ENCODE measurements at regions not wholly inside any gene's neighbourhood (a gene's known extent, or its start where the extent isn't known, plus 50 kb on each side); places are given as distances from the start of the nearest gene placed in this dataset.

GRCh38 chr5:143642791-143643190 is 169.2 kb upstream of the HMHB1 start (continued):
- no peak for TF ChIP-seq JUNB (CRISPR knock-in tag; conservative IDR thresholded peaks at IDR 0.05)
- no peak for TF ChIP-seq THRAP3 (IDR thresholded peaks at IDR 0.05; ENCODE audit: borderline replicate concordance)
- no peak for TF ChIP-seq PPARD (CRISPR knock-in tag; IDR thresholded peaks at IDR 0.05)
- TF ChIP-seq ZNF717 (CRISPR knock-in tag; IDR thresholded peaks at IDR 0.05) = no peak
- TF ChIP-seq ZNF311 (CRISPR knock-in tag; IDR thresholded peaks at IDR 0.05) = no peak
- TF ChIP-seq CTBP1 (IDR thresholded peaks at IDR 0.05; ENCODE audit: borderline replicate concordance) = no peak
- no peak for TF ChIP-seq ARNT (IDR thresholded peaks at IDR 0.05)
- no peak for TF ChIP-seq ZBTB7A (IDR thresholded peaks at IDR 0.05; ENCODE audit: borderline replicate concordance, control insufficient read depth, low read depth, low read length)
- TF ChIP-seq NR0B1 (IDR thresholded peaks at IDR 0.05; ENCODE audit: partially characterized antibody) = no peak
- TF ChIP-seq ZNF347 (CRISPR knock-in tag; IDR thresholded peaks at IDR 0.05; ENCODE audit: low read depth) = no peak

DNA sequence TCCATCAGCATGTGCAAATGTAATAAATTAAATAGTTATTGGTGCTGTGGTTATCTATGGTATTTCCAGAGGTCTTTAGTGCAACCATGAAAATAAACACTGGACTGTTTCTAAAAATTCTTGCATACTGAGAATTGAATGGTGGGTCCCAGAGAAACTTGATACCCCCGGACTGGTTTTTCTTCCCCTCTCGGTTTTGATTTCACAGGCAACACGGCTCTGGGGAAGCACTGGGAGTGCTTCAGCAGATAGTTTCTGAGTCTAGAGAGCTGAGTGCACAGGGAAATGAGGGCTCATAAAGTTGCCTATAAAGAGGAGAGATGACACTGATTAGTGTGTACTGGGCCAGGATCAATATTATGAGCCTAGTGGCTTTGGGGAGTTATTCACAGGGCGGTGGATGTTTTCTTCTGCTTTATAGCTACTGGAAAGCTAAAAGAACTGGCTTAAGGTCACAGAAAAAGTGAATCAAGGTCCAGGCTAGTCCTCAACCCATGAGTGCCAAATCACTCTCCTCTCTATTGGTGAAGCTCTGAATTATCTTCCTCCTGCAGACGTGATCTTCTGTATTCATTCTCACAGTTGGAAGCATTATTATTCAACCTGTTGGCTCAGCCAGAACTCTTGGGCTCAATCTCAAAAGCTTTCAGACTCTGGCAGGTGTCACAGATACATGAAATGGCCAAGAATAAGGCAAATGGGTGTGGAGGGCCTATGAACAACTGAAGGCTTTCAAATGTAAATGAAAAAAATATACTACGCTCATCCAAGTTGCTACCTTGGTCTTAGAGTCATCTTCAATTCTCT is 170.2 kb upstream of the HMHB1 start:
- ATAC-seq (no peak), DNase-seq (ENCODE audit: extremely low read depth in 1 of 4, low spot score in 3 of 4) (no peak), FAIRE-seq (no peak)
- Histone ChIP-seq H3K27ac (ENCODE audit: extremely low read depth, low read depth, low read length) (no peak overlapping the region), H3K79me2 (ENCODE audit: control insufficient read depth, insufficient read depth, low read length) (no peaks in the 10 kb centered on the region), H3K4me3 (no peak overlapping the region), H2AFZ (ENCODE audit: low read depth, low read length) (no peak overlapping the region), H3K4me2 (ENCODE audit: insufficient read depth, low read length) (no peak overlapping the region), H3K27me3 (ENCODE audit: control insufficient read depth in 2 of 2, insufficient read depth in 2 of 2, low read length in 2 of 2) (no peaks in the 10 kb centered on the region), H3K9me3 (replicated peaks; ENCODE audit: control insufficient read depth, insufficient read depth, low read depth, low read length) (no peaks in the 10 kb centered on the region), H3K4me1 (replicated peaks in 1 of 2; ENCODE audit: control insufficient read depth in 2 of 2, insufficient read depth in 2 of 2, low read length in 2 of 2) (no peaks in the 10 kb centered on the region), H3K36me3 (ENCODE audit: control insufficient read depth, insufficient read depth, low read length) (no peaks in the 10 kb centered on the region), H3K9ac (ENCODE audit: insufficient read depth in 1 of 2, low read depth in 2 of 2, low read length in 2 of 2) (no peak overlapping the region), H3K9me1 (ENCODE audit: control insufficient read depth, insufficient read depth, low read length) (no peaks in the 10 kb centered on the region), H4K20me1 (replicated peaks; ENCODE audit: control insufficient read depth, insufficient read depth, low read length) (no peaks in the 10 kb centered on the region)
- ChIA-PET CTCF (ENCODE audit: low intra/inter-chr PET ratio) (no interaction called here), POLR2A (no interaction called here)
- 0% methylated on average over 6 of the region's 6 CpGs for WGBS (ENCODE audit: insufficient coverage, low coverage, missing lambda C conversion rate)
- intact Hi-C loops (cut with micrococcal nuclease) = no loop called here
- BruUV-seq (replicated peaks) = no TSS peak
- in situ Hi-C loops (cut with MboI) = no loop called here
- TF ChIP-seq GTF2E2 (tag; IDR thresholded peaks at IDR 0.05) (no peak), CREBBP (IDR thresholded peaks at IDR 0.05; ENCODE audit: low read depth, low read length) (no peak), HMG20B (CRISPR knock-in tag; IDR thresholded peaks at IDR 0.05) (no peak), BACH1 (tag; IDR thresholded peaks at IDR 0.05) (no peak), ZNF444 (CRISPR knock-in tag; IDR thresholded peaks at IDR 0.05) (no peak), PBX2 (CRISPR knock-in tag; IDR thresholded peaks at IDR 0.05; ENCODE audit: low read depth) (no peak), PBX2 (tag; conservative IDR thresholded peaks at IDR 0.05; ENCODE audit: low read depth) (no peak), BRF1 (IDR thresholded peaks at IDR 0.05; ENCODE audit: borderline replicate concordance, extremely low read depth, insufficient read length) (no peak), ZNF586 (CRISPR knock-in tag; conservative IDR thresholded peaks at IDR 0.05) (no peak), MAFF (IDR thresholded peaks at IDR 0.05; ENCODE audit: low read length) (no peak), STAG1 (CRISPR knock-in tag; IDR thresholded peaks at IDR 0.05; ENCODE audit: borderline replicate concordance) (no peak)

Measured in K562 (cell line).